NCI-H774 (cell line): ENCODE measurements at regions not wholly inside any gene's neighbourhood (a gene's known extent, or its start where the extent isn't known, plus 50 kb on each side); places are given as distances from the start of the nearest gene placed in this dataset.
"Not testable (repeated sequence)": the region's sequence is repeated elsewhere in the genome, so short reads cannot be mapped to it uniquely, and the experiment has no call there.

Experiments
- DNase-seq: peaks from one replicate; lab custom pipeline; 2025; lab: John Stamatoyannopoulos, UW

GRCh38 chr16:79407005-79407404, 193.5 kb downstream of the MAF start:
- DNase-seq, result no peak

- DNase-seq, result no peak
These were observed 196.0 kb downstream of the MAF start for GRCh38 chr16:79404571-79404970.

GRCh38 chr16:79403534-79403933, 197.0 kb downstream of the MAF start:
- no peak for DNase-seq

- no peak for DNase-seq
These were observed 197.6 kb downstream of the MAF start for GRCh38 chr16:79402920-79403319.

- DNase-seq, result no peak
These were observed 198.2 kb downstream of the MAF start for GRCh38 chr16:79402356-79402755.

- no peak for DNase-seq
These were observed 198.8 kb downstream of the MAF start for GRCh38 chr16:79401782-79402181.

GRCh38 chr16:79401157-79401556, 199.4 kb downstream of the MAF start:
- no peak for DNase-seq

GRCh38 chr16:79400462-79401149, 199.9 kb downstream of the MAF start:
- no peak for DNase-seq

GRCh38 chr16:79395591-79395990, 204.9 kb downstream of the MAF start:
- no peak for DNase-seq

- no peak for DNase-seq
These were observed 206.3 kb downstream of the MAF start for GRCh38 chr16:79394206-79394605.

GRCh38 chr16:79393564-79393963, 207.0 kb downstream of the MAF start:
- no peak for DNase-seq

GRCh38 chr16:79393127-79393526, 207.4 kb downstream of the MAF start:
- no peak for DNase-seq

- DNase-seq, result no peak
These were observed 208.5 kb downstream of the MAF start for GRCh38 chr16:79392081-79392480.

- DNase-seq, result no peak
These were observed 209.1 kb downstream of the MAF start for GRCh38 chr16:79391395-79391794.

GRCh38 chr16:79390481-79391051, 210.0 kb downstream of the MAF start:
- no peak for DNase-seq

- no peak for DNase-seq
These were observed 212.1 kb downstream of the MAF start for GRCh38 chr16:79388396-79388795.

- no peak for DNase-seq
These were observed 214.2 kb downstream of the MAF start for GRCh38 chr16:79386299-79386698.

- DNase-seq, result no peak
These were observed 218.9 kb downstream of the MAF start for GRCh38 chr16:79381603-79382042.

GRCh38 chr16:79380995-79381602, 219.4 kb downstream of the MAF start:
- DNase-seq, result no peak

GRCh38 chr16:79379095-79379494, 221.4 kb downstream of the MAF start:
- no peak for DNase-seq

- not testable (repeated sequence) for DNase-seq
These were observed 223.5 kb downstream of the MAF start for GRCh38 chr16:79377082-79377481.

GRCh38 chr16:79375351-79375750, 225.2 kb downstream of the MAF start:
- DNase-seq, result no peak

GRCh38 chr16:79372503-79373184, 227.9 kb downstream of the MAF start:
- DNase-seq, result no peak
